Activated naive CD4-positive, alpha-beta T cell treated with anti-CD3 and anti-CD28 coated beads, Interleukin-2, amount 10 ng/mL, durations not matched to agents 7 days and 5 days (primary cell): ENCODE measurements at regions not wholly inside any gene's neighbourhood (a gene's known extent, or its start where the extent isn't known, plus 50 kb on each side); places are given as distances from the start of the nearest gene placed in this dataset.

Experiments
- CTCF ChIA-PET: fragments of 350-600 bp; sonication (Branson Sonifier 250); formaldehyde crosslinking; loops from one replicate; lab custom pipeline; 2021; ENCODE audit warnings: antibody characterized with exemption; lab: Charles Lee
- DNase-seq: peaks from one replicate; pipeline ENCODE4 v3.0.0-alpha.2; 2020
- H3K27ac Mint-ChIP-seq: one replicate; pipeline ENCODE4 v1.8.0; 2021; ENCODE audit warnings: mild to moderate bottlenecking, moderate library complexity, mixed read lengths
- H3K27me3 Mint-ChIP-seq: one replicate; pipeline ENCODE4 v1.8.0; 2021; ENCODE audit warnings: mild to moderate bottlenecking, mixed read lengths
- H3K36me3 Mint-ChIP-seq: one replicate; pipeline ENCODE4 v1.8.0; 2021; ENCODE audit warnings: mixed read lengths
- H3K4me1 Mint-ChIP-seq: one replicate; pipeline ENCODE4 v1.8.0; 2021; ENCODE audit warnings: mixed read lengths
- H3K4me3 Mint-ChIP-seq: one replicate; pipeline ENCODE4 v1.8.0; 2021; ENCODE audit warnings: mild to moderate bottlenecking, moderate library complexity, mixed read lengths
- H3K9me3 Mint-ChIP-seq: one replicate; pipeline ENCODE4 v1.8.0; 2021; ENCODE audit warnings: mixed read lengths

- no peaks in the 10 kb centered on the region for H3K4me1 Mint-ChIP-seq
- no peaks in the 10 kb centered on the region for H3K27me3 Mint-ChIP-seq
- H3K4me3 Mint-ChIP-seq, result no peak overlapping the region
- H3K9me3 Mint-ChIP-seq, result no peaks in the 10 kb centered on the region
- H3K27ac Mint-ChIP-seq, result no peak overlapping the region
- no peak for DNase-seq
- H3K36me3 Mint-ChIP-seq, result no peaks in the 10 kb centered on the region
- CTCF ChIA-PET, result no interaction called here
Observed at GRCh38 chr14:61211476-61212255, 69.5 kb downstream of the TMEM30B start.

- H3K27ac Mint-ChIP-seq, result no peak overlapping the region
- H3K9me3 Mint-ChIP-seq, result no peaks in the 10 kb centered on the region
- H3K4me3 Mint-ChIP-seq, result no peak overlapping the region
- H3K4me1 Mint-ChIP-seq, result no peaks in the 10 kb centered on the region
- CTCF ChIA-PET, result no interaction called here
- H3K36me3 Mint-ChIP-seq, result no peaks in the 10 kb centered on the region
- H3K27me3 Mint-ChIP-seq, result peaks cover 28% of the 10 kb centered on the region
- DNase-seq, result no peak
Observed at GRCh38 chr14:61203081-61203753, 77.9 kb downstream of the TMEM30B start.

- Mint-ChIP-seq H3K27ac (no peak overlapping the region), H3K9me3 (no peaks in the 10 kb centered on the region), H3K27me3 (peaks cover 33% of the 10 kb centered on the region), H3K36me3 (no peaks in the 10 kb centered on the region), H3K4me1 (no peaks in the 10 kb centered on the region), H3K4me3 (no peak overlapping the region)
- CTCF ChIA-PET, result no interaction called here
- no peak for DNase-seq
Observed at GRCh38 chr14:61202124-61202523, 79.0 kb downstream of the TMEM30B start.

GRCh38 chr14:61201171-61201570 lies 80.0 kb downstream of the TMEM30B start:
- no peak overlapping the region for H3K4me3 Mint-ChIP-seq
- no peaks in the 10 kb centered on the region for H3K9me3 Mint-ChIP-seq
- H3K4me1 Mint-ChIP-seq, result no peaks in the 10 kb centered on the region

GRCh38 chr14:61197416-61197815 lies 83.7 kb downstream of the TMEM30B start:
- Mint-ChIP-seq H3K27me3 (peaks cover 26% of the 10 kb centered on the region), H3K4me1 (no peaks in the 10 kb centered on the region)
- DNase-seq, result no peak

More at GRCh38 chr14:61201171-61201570, 80.0 kb downstream of the TMEM30B start:
- no peaks in the 10 kb centered on the region for H3K36me3 Mint-ChIP-seq
- H3K27me3 Mint-ChIP-seq, result peaks cover 37% of the 10 kb centered on the region
- CTCF ChIA-PET, result no interaction called here
- no peak for DNase-seq
- H3K27ac Mint-ChIP-seq, result no peak overlapping the region

GRCh38 chr14:61196792-61197191 lies 84.3 kb downstream of the TMEM30B start:
- H3K27me3 Mint-ChIP-seq, result peaks cover 23% of the 10 kb centered on the region
- H3K4me1 Mint-ChIP-seq, result no peaks in the 10 kb centered on the region
- CTCF ChIA-PET, result no interaction called here
- DNase-seq, result no peak
- H3K27ac Mint-ChIP-seq, result no peak overlapping the region
- no peak overlapping the region for H3K4me3 Mint-ChIP-seq
- no peaks in the 10 kb centered on the region for H3K9me3 Mint-ChIP-seq
- H3K36me3 Mint-ChIP-seq, result no peaks in the 10 kb centered on the region

More at GRCh38 chr14:61197416-61197815, 83.7 kb downstream of the TMEM30B start:
- Mint-ChIP-seq H3K9me3 (no peaks in the 10 kb centered on the region), H3K27ac (no peak overlapping the region), H3K4me3 (no peak overlapping the region), H3K36me3 (no peaks in the 10 kb centered on the region)
- CTCF ChIA-PET, result no interaction called here

GRCh38 chr14:61196034-61196433 lies 85.1 kb downstream of the TMEM30B start:
- no peak overlapping the region for H3K27ac Mint-ChIP-seq
- peaks cover 30% of the 10 kb centered on the region for H3K27me3 Mint-ChIP-seq
- H3K36me3 Mint-ChIP-seq, result no peaks in the 10 kb centered on the region
- CTCF ChIA-PET, result no interaction called here
- H3K4me1 Mint-ChIP-seq, result no peaks in the 10 kb centered on the region
- no peak overlapping the region for H3K4me3 Mint-ChIP-seq
- no peak for DNase-seq
- H3K9me3 Mint-ChIP-seq, result no peaks in the 10 kb centered on the region

- Mint-ChIP-seq H3K27me3 (peaks cover 48% of the 10 kb centered on the region), H3K9me3 (no peaks in the 10 kb centered on the region), H3K27ac (no peak overlapping the region), H3K36me3 (no peaks in the 10 kb centered on the region), H3K4me1 (peaks cover 11% of the 10 kb centered on the region), H3K4me3 (no peak overlapping the region)
- DNase-seq, result no peak
- CTCF ChIA-PET, result no interaction called here
Observed at GRCh38 chr14:61193476-61193875, 87.7 kb downstream of the TMEM30B start.

- Mint-ChIP-seq H3K9me3 (no peaks in the 10 kb centered on the region), H3K36me3 (no peaks in the 10 kb centered on the region), H3K4me3 (no peak overlapping the region), H3K27me3 (peaks cover 48% of the 10 kb centered on the region), H3K27ac (no peak overlapping the region), H3K4me1 (peaks cover 11% of the 10 kb centered on the region)
- no peak for DNase-seq
- CTCF ChIA-PET, result no interaction called here
Observed at GRCh38 chr14:61192989-61193388, 88.1 kb downstream of the TMEM30B start.

GRCh38 chr14:61191733-61192132 lies 89.4 kb downstream of the TMEM30B start:
- H3K36me3 Mint-ChIP-seq, result no peaks in the 10 kb centered on the region
- no peaks in the 10 kb centered on the region for H3K9me3 Mint-ChIP-seq
- H3K4me3 Mint-ChIP-seq, result no peak overlapping the region
- CTCF ChIA-PET, result no interaction called here
- no peak for DNase-seq
- H3K27ac Mint-ChIP-seq, result no peak overlapping the region
- peaks cover 53% of the 10 kb centered on the region for H3K27me3 Mint-ChIP-seq
- peaks cover 11% of the 10 kb centered on the region for H3K4me1 Mint-ChIP-seq

GRCh38 chr14:61190341-61190740 lies 90.8 kb downstream of the TMEM30B start:
- CTCF ChIA-PET, result no interaction called here
- DNase-seq, result no peak

GRCh38 chr14:61188978-61189808 lies 91.9 kb downstream of the TMEM30B start:
- CTCF ChIA-PET, result interaction anchor here (1.0 kb wide), 1 partner anchor 154 kb away, joined by 3 read pairs; no protein-coding TSS in a partner anchor
- H3K4me3 Mint-ChIP-seq, result peak overlapping the region; percentile 45
- peaks cover 69% of the 10 kb centered on the region for H3K27me3 Mint-ChIP-seq
- H3K9me3 Mint-ChIP-seq, result no peaks in the 10 kb centered on the region
- H3K27ac Mint-ChIP-seq, result no peak overlapping the region
- DNase-seq, result peak; percentile 46
- H3K4me1 Mint-ChIP-seq, result peaks cover 11% of the 10 kb centered on the region
- H3K36me3 Mint-ChIP-seq, result no peaks in the 10 kb centered on the region

More at GRCh38 chr14:61190341-61190740, 90.8 kb downstream of the TMEM30B start:
- Mint-ChIP-seq H3K27me3 (peaks cover 66% of the 10 kb centered on the region), H3K27ac (no peak overlapping the region), H3K36me3 (no peaks in the 10 kb centered on the region), H3K4me1 (peaks cover 11% of the 10 kb centered on the region), H3K9me3 (no peaks in the 10 kb centered on the region), H3K4me3 (no peak overlapping the region)

- no peak overlapping the region for H3K4me3 Mint-ChIP-seq
- peak; percentile 27 for DNase-seq
- no peaks in the 10 kb centered on the region for H3K9me3 Mint-ChIP-seq
- H3K27ac Mint-ChIP-seq, result no peak overlapping the region
- CTCF ChIA-PET, result no interaction called here
- H3K36me3 Mint-ChIP-seq, result no peaks in the 10 kb centered on the region
- peaks cover 16% of the 10 kb centered on the region for H3K4me1 Mint-ChIP-seq
- peaks cover 69% of the 10 kb centered on the region for H3K27me3 Mint-ChIP-seq
Observed at GRCh38 chr14:61188196-61188595, 92.9 kb downstream of the TMEM30B start.

- CTCF ChIA-PET, result no interaction called here
- H3K27ac Mint-ChIP-seq, result no peak overlapping the region
- H3K4me3 Mint-ChIP-seq, result no peak overlapping the region
- H3K4me1 Mint-ChIP-seq, result peaks cover 20% of the 10 kb centered on the region
- no peaks in the 10 kb centered on the region for H3K9me3 Mint-ChIP-seq
- peaks cover 66% of the 10 kb centered on the region for H3K27me3 Mint-ChIP-seq
- H3K36me3 Mint-ChIP-seq, result no peaks in the 10 kb centered on the region
- DNase-seq, result no peak
Observed at GRCh38 chr14:61187196-61187905, 93.8 kb downstream of the TMEM30B start.
